GM12864 (cell line): ENCODE measurements at regions not wholly inside any gene's neighbourhood (a gene's known extent, or its start where the extent isn't known, plus 50 kb on each side); places are given as distances from the start of the nearest gene placed in this dataset.

Source experiments
- DNase-seq: peaks from one replicate; pipeline ENCODE4 v3.0.0-alpha.2; 2011; ENCODE audit warnings: low read depth
- H3K4me3 ChIP-seq: 2 replicates; pipeline ENCODE4 v1.5.1; 2011; ENCODE audit warnings: mild to moderate bottlenecking, low read depth, low read length, control low read depth
- CTCF ChIP-seq: IDR thresholded peaks from 2 replicates; pipeline ENCODE4 v1.5.1; 2011; ENCODE audit warnings: low read depth, mild to moderate bottlenecking, moderate library complexity, low read length, control low read depth, inconsistent platforms; ENCODE audit errors: missing control alignments

GRCh38 chr13:44019651-44020050 is 139.9 kb downstream of the LACC1 start:
- DNase-seq, result no peak
- no peak overlapping the region for H3K4me3 ChIP-seq
- TF ChIP-seq CTCF, result no peak

- no peak overlapping the region for H3K4me3 ChIP-seq
- TF ChIP-seq CTCF, result no peak
- no peak for DNase-seq
Measured at GRCh38 chr13:44021422-44021821, 141.7 kb downstream of the LACC1 start.

- DNase-seq, result no peak
- TF ChIP-seq CTCF, result no peak
Measured at GRCh38 chr13:44022196-44022595, 142.5 kb downstream of the LACC1 start.

GRCh38 chr13:44024167-44024845 is 144.6 kb downstream of the LACC1 start:
- no peak for DNase-seq
- H3K4me3 ChIP-seq, result no peak overlapping the region
- TF ChIP-seq CTCF, result no peak

More at GRCh38 chr13:44022196-44022595, 142.5 kb downstream of the LACC1 start:
- H3K4me3 ChIP-seq, result no peak overlapping the region

- no peak for DNase-seq
- no peak overlapping the region for H3K4me3 ChIP-seq
- no peak for TF ChIP-seq CTCF
Measured at GRCh38 chr13:44024846-44025195, 145.1 kb downstream of the LACC1 start.

GRCh38 chr13:44026194-44026593 is 146.5 kb downstream of the LACC1 start:
- no peak overlapping the region for H3K4me3 ChIP-seq
- no peak for DNase-seq
- no peak for TF ChIP-seq CTCF

GRCh38 chr13:44028734-44029133 is 149.0 kb downstream of the LACC1 start:
- DNase-seq, result no peak
- no peak overlapping the region for H3K4me3 ChIP-seq
- TF ChIP-seq CTCF, result no peak
